BJ (cell line): ENCODE measurements at regions not wholly inside any gene's neighbourhood (a gene's known extent, or its start where the extent isn't known, plus 50 kb on each side); places are given as distances from the start of the nearest gene placed in this dataset.

Source experiments
- CTCF ChIA-PET: fragments of 350-600 bp; formaldehyde crosslinking; extraction: SDS; loops from one replicate; lab custom pipeline; 2021; ENCODE audit warnings: antibody characterized with exemption, inconsistent platforms; lab: Yijun Ruan, JAX
- POLR2A ChIA-PET: fragments of 300-600 bp; sonication (Branson Sonifier 250); formaldehyde crosslinking; extraction: SDS; loops from one replicate; lab custom pipeline; 2021; ENCODE audit warnings: antibody characterized with exemption; lab: Charles Lee
- DNase-seq: peaks from one replicate; pipeline ENCODE4 v3.0.0-alpha.2; 2011; ENCODE audit warnings: low read depth
- H3K27me3 ChIP-seq: 2 replicates; pipeline ENCODE4 v1.6.0; 2011; ENCODE audit warnings: low read length; ENCODE audit not compliant: control insufficient read depth, insufficient read depth
- H3K36me3 ChIP-seq: 2 replicates; pipeline ENCODE4 v1.5.1; 2011; ENCODE audit warnings: low read length; ENCODE audit not compliant: control insufficient read depth, insufficient read depth
- H3K4me3 ChIP-seq: 2 replicates; pipeline ENCODE4 v1.5.1; 2011; ENCODE audit warnings: low read depth, mild to moderate bottlenecking, control low read depth, low read length
- CTCF ChIP-seq: IDR thresholded peaks from 2 replicates; pipeline ENCODE4 v1.5.1; 2011; ENCODE audit warnings: low read depth, mild to moderate bottlenecking, control low read depth, inconsistent platforms, low read length, moderate library complexity; ENCODE audit not compliant: insufficient read depth

DNA sequence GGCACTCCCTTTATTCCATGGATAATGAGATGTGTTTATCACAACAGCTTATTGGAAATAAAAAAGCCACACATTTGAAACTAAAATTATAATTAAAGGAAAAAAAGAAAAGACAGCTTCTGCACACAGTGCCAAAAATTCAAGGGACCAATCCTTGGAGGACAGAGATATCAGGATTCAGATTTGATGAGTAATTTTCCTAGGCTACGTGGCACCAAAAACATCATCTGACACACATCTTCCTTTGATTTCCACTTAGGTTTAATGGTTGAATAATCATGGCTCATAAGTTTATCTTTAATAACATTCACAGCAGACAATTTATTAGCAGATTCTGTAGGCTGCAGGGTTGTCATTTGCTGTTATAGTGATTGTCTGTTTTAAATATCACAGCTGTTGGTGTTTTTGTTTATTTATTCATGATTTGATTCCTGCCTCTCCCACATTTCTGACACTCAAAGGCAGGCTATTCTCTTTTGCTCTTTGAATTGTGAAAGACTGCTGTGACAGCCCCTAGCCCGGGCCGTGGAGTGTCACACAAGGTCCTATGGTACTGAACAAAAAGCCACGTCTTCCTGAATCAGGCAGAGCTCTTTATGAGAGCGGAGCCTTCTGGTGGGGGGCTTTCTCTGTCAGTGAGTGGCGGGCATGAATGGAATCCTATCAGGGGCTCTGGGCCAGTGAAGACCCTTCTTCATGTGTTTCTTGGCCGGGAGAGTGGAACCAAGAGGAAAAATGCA, 708.5 kb downstream of the SQOR start:
- ChIA-PET CTCF (interaction anchor here (1.7 kb wide), 1 partner anchor 11 kb away, joined by 5 read pairs; no protein-coding TSS in a partner anchor), POLR2A (no interaction called here)
- Histone ChIP-seq H3K4me3 (no peak overlapping the region), H3K36me3 (no peaks in the 10 kb centered on the region), H3K27me3 (no peaks in the 10 kb centered on the region)
- DNase-seq: no peak
- TF ChIP-seq CTCF: no peak

- no peaks in the 10 kb centered on the region for H3K36me3 ChIP-seq
- H3K4me3 ChIP-seq: no peak overlapping the region
- TF ChIP-seq CTCF: no peak
- ChIA-PET POLR2A (no interaction called here), CTCF (no interaction called here)
- DNase-seq: no peak
- no peaks in the 10 kb centered on the region for H3K27me3 ChIP-seq
Observed at GRCh38 chr15:46344115-46344724, 709.4 kb downstream of the SQOR start.

GRCh38 chr15:46344915-46345314, 710.1 kb downstream of the SQOR start:
- no peaks in the 10 kb centered on the region for H3K36me3 ChIP-seq
- no peak for DNase-seq
- no peak overlapping the region for H3K4me3 ChIP-seq
- no peaks in the 10 kb centered on the region for H3K27me3 ChIP-seq
- ChIA-PET POLR2A (no interaction called here), CTCF (interaction anchor here (0.6 kb wide), 1 partner anchor 754 kb away, joined by 3 read pairs; no protein-coding TSS in a partner anchor)
- TF ChIP-seq CTCF: no peak

GRCh38 chr15:46354443-46354842, 719.6 kb downstream of the SQOR start:
- no peak for DNase-seq
- ChIA-PET POLR2A (no interaction called here), CTCF (interaction anchor here (0.6 kb wide), 1 partner anchor 933 kb away, joined by 3 read pairs; no protein-coding TSS in a partner anchor)
- Histone ChIP-seq H3K4me3 (no peak overlapping the region), H3K27me3 (no peaks in the 10 kb centered on the region), H3K36me3 (no peaks in the 10 kb centered on the region)
- TF ChIP-seq CTCF: no peak

GRCh38 chr15:46365572-46365971, 730.7 kb downstream of the SQOR start:
- CTCF ChIA-PET: no interaction called here
- H3K27me3 ChIP-seq: no peaks in the 10 kb centered on the region
- no peak for TF ChIP-seq CTCF
- peak; percentile 52 for DNase-seq
- POLR2A ChIA-PET: no interaction called here
- H3K36me3 ChIP-seq: no peaks in the 10 kb centered on the region
- no peak overlapping the region for H3K4me3 ChIP-seq
